ENCODE measurements at regions not wholly inside any gene's neighbourhood (a gene's known extent, or its start where the extent isn't known, plus 50 kb on each side); places are given as distances from the start of the nearest gene placed in this dataset.
"Not testable (repeated sequence)": the region's sequence is repeated elsewhere in the genome, so short reads cannot be mapped to it uniquely, and the experiment has no call there.

GRCh38 chr3:127076166-127076992, 93.5 kb downstream of the PLXNA1 start:
- H3K9me3 ChIP-seq (ENCODE audit: control extremely low read depth in 1 of 5, control insufficient read depth in 4 of 5, insufficient read depth in 2 of 5, low read depth in 1 of 5, low read length in 4 of 5); H3K4me1 ChIP-seq (ENCODE audit: control extremely low read depth in 1 of 4, control insufficient read depth in 4 of 4, insufficient read depth in 4 of 4, low read length in 3 of 4); POLR2A ChIA-PET; DNase-seq; H3K27ac ChIP-seq (ENCODE audit: insufficient read depth in 1 of 2, low read depth in 1 of 2, low read length in 2 of 2, poor library complexity in 1 of 2, severe bottlenecking in 2 of 2); CTCF ChIA-PET; H3K36me3 ChIP-seq (ENCODE audit: control insufficient read depth in 4 of 4, insufficient read depth in 4 of 4, low read length in 3 of 4); H3K4me3 ChIP-seq (ENCODE audit: control insufficient read depth in 1 of 7, extremely low read depth in 1 of 7, insufficient read depth in 4 of 7, low read depth in 2 of 7, low read length in 6 of 7); H3K27me3 ChIP-seq (replicated peaks in 2 of 5; ENCODE audit: control insufficient read depth in 4 of 5, insufficient read depth in 5 of 5, low read length in 4 of 5): not testable (repeated sequence)
- WGBS (ENCODE audit: insufficient coverage), result 99% methylated on average over 15 of the region's 34 CpGs

- peaks cover 0 to 5% (median 0%) of the 10 kb centered on the region in 5 experiments for H3K27me3 ChIP-seq (replicated peaks in 2 of 5; ENCODE audit: control insufficient read depth in 4 of 5, insufficient read depth in 5 of 5, low read length in 4 of 5)
- 96% methylated on average over 7 of the region's 10 CpGs for WGBS (ENCODE audit: insufficient coverage)
- DNase-seq, result no peak
- H3K27ac ChIP-seq (ENCODE audit: insufficient read depth in 1 of 2, low read depth in 1 of 2, low read length in 2 of 2, poor library complexity in 1 of 2, severe bottlenecking in 2 of 2), result no peak overlapping the region
- no peaks in the 10 kb centered on the region for H3K4me1 ChIP-seq (ENCODE audit: control extremely low read depth in 1 of 4, control insufficient read depth in 4 of 4, insufficient read depth in 4 of 4, low read length in 3 of 4)
- ChIA-PET CTCF (interaction anchor here (0.9 kb wide), 1 partner anchor 10 kb away, joined by 3 read pairs; no protein-coding TSS in a partner anchor), POLR2A (no interaction called here)
- no peaks in the 10 kb centered on the region for H3K9me3 ChIP-seq (ENCODE audit: control extremely low read depth in 1 of 5, control insufficient read depth in 4 of 5, insufficient read depth in 2 of 5, low read depth in 1 of 5, low read length in 4 of 5)
- H3K36me3 ChIP-seq (ENCODE audit: control insufficient read depth in 4 of 4, insufficient read depth in 4 of 4, low read length in 3 of 4), result no peaks in the 10 kb centered on the region
- H3K4me3 ChIP-seq (ENCODE audit: control insufficient read depth in 1 of 7, extremely low read depth in 1 of 7, insufficient read depth in 4 of 7, low read depth in 2 of 7, low read length in 6 of 7), result no peak overlapping the region
Measured at GRCh38 chr3:127077068-127077467, 94.2 kb downstream of the PLXNA1 start.

- Histone ChIP-seq H3K27me3 (replicated peaks in 2 of 5; ENCODE audit: control insufficient read depth in 4 of 5, insufficient read depth in 5 of 5, low read length in 4 of 5) (peaks cover 0 to 5% (median 0%) of the 10 kb centered on the region in 5 experiments), H3K4me3 (ENCODE audit: control insufficient read depth in 1 of 7, extremely low read depth in 1 of 7, insufficient read depth in 4 of 7, low read depth in 2 of 7, low read length in 6 of 7) (no peak overlapping the region), H3K4me1 (ENCODE audit: control extremely low read depth in 1 of 4, control insufficient read depth in 4 of 4, insufficient read depth in 4 of 4, low read length in 3 of 4) (no peaks in the 10 kb centered on the region), H3K27ac (ENCODE audit: insufficient read depth in 1 of 2, low read depth in 1 of 2, low read length in 2 of 2, poor library complexity in 1 of 2, severe bottlenecking in 2 of 2) (no peak overlapping the region), H3K9me3 (ENCODE audit: control extremely low read depth in 1 of 5, control insufficient read depth in 4 of 5, insufficient read depth in 2 of 5, low read depth in 1 of 5, low read length in 4 of 5) (no peaks in the 10 kb centered on the region), H3K36me3 (ENCODE audit: control insufficient read depth in 4 of 4, insufficient read depth in 4 of 4, low read length in 3 of 4) (no peaks in the 10 kb centered on the region)
- POLR2A ChIA-PET, result no interaction called here
- 91% methylated on average over 8 of the region's 10 CpGs for WGBS (ENCODE audit: insufficient coverage)
- DNase-seq, result no peak
- CTCF ChIA-PET, result interaction anchor here (0.9 kb wide), 1 partner anchor 11 kb away, joined by 3 read pairs; no protein-coding TSS in a partner anchor
Measured at GRCh38 chr3:127077505-127078064, 94.7 kb downstream of the PLXNA1 start.

GRCh38 chr3:127078626-127079025, 95.7 kb downstream of the PLXNA1 start:
- Histone ChIP-seq H3K9me3 (ENCODE audit: control extremely low read depth in 1 of 5, control insufficient read depth in 4 of 5, insufficient read depth in 2 of 5, low read depth in 1 of 5, low read length in 4 of 5) (no peaks in the 10 kb centered on the region), H3K27ac (ENCODE audit: insufficient read depth in 1 of 2, low read depth in 1 of 2, low read length in 2 of 2, poor library complexity in 1 of 2, severe bottlenecking in 2 of 2) (no peak overlapping the region), H3K36me3 (ENCODE audit: control insufficient read depth in 4 of 4, insufficient read depth in 4 of 4, low read length in 3 of 4) (no peaks in the 10 kb centered on the region), H3K4me1 (ENCODE audit: control extremely low read depth in 1 of 4, control insufficient read depth in 4 of 4, insufficient read depth in 4 of 4, low read length in 3 of 4) (no peaks in the 10 kb centered on the region), H3K27me3 (replicated peaks in 2 of 5; ENCODE audit: control insufficient read depth in 4 of 5, insufficient read depth in 5 of 5, low read length in 4 of 5) (peaks cover 0 to 9% (median 0%) of the 10 kb centered on the region in 5 experiments), H3K4me3 (ENCODE audit: control insufficient read depth in 1 of 7, extremely low read depth in 1 of 7, insufficient read depth in 4 of 7, low read depth in 2 of 7, low read length in 6 of 7) (no peak overlapping the region)
- 91% methylated on average over 7 of the region's 9 CpGs for WGBS (ENCODE audit: insufficient coverage)
- ChIA-PET CTCF (no interaction called here), POLR2A (no interaction called here)
- no peak for DNase-seq

- Histone ChIP-seq H3K36me3 (ENCODE audit: control insufficient read depth in 4 of 4, insufficient read depth in 4 of 4, low read length in 3 of 4) (no peaks in the 10 kb centered on the region), H3K27me3 (replicated peaks in 2 of 5; ENCODE audit: control insufficient read depth in 4 of 5, insufficient read depth in 5 of 5, low read length in 4 of 5) (peaks cover 0 to 9% (median 0%) of the 10 kb centered on the region in 5 experiments), H3K9me3 (ENCODE audit: control extremely low read depth in 1 of 5, control insufficient read depth in 4 of 5, insufficient read depth in 2 of 5, low read depth in 1 of 5, low read length in 4 of 5) (no peaks in the 10 kb centered on the region), H3K4me1 (ENCODE audit: control extremely low read depth in 1 of 4, control insufficient read depth in 4 of 4, insufficient read depth in 4 of 4, low read length in 3 of 4) (no peaks in the 10 kb centered on the region), H3K4me3 (ENCODE audit: control insufficient read depth in 1 of 7, extremely low read depth in 1 of 7, insufficient read depth in 4 of 7, low read depth in 2 of 7, low read length in 6 of 7) (no peak overlapping the region), H3K27ac (ENCODE audit: insufficient read depth in 1 of 2, low read depth in 1 of 2, low read length in 2 of 2, poor library complexity in 1 of 2, severe bottlenecking in 2 of 2) (no peak overlapping the region)
- ChIA-PET CTCF (no interaction called here), POLR2A (no interaction called here)
- DNase-seq, result no peak
- 96% methylated on average over 5 of the region's 5 CpGs for WGBS (ENCODE audit: insufficient coverage)
Measured at GRCh38 chr3:127079211-127079610, 96.3 kb downstream of the PLXNA1 start.

GRCh38 chr3:127081001-127081720, 98.2 kb downstream of the PLXNA1 start:
- no peak overlapping the region for H3K4me3 ChIP-seq (ENCODE audit: control insufficient read depth in 1 of 7, extremely low read depth in 1 of 7, insufficient read depth in 4 of 7, low read depth in 2 of 7, low read length in 6 of 7)
- CTCF ChIA-PET, result no interaction called here
- 96% methylated on average over 10 of the region's 12 CpGs for WGBS (ENCODE audit: insufficient coverage)
- POLR2A ChIA-PET, result no interaction called here
- H3K4me1 ChIP-seq (ENCODE audit: control extremely low read depth in 1 of 4, control insufficient read depth in 4 of 4, insufficient read depth in 4 of 4, low read length in 3 of 4), result no peaks in the 10 kb centered on the region
- no peaks in the 10 kb centered on the region for H3K36me3 ChIP-seq (ENCODE audit: control insufficient read depth in 4 of 4, insufficient read depth in 4 of 4, low read length in 3 of 4)
- H3K9me3 ChIP-seq (ENCODE audit: control extremely low read depth in 1 of 5, control insufficient read depth in 4 of 5, insufficient read depth in 2 of 5, low read depth in 1 of 5, low read length in 4 of 5), result no peaks in the 10 kb centered on the region
- DNase-seq, result no peak
- no peak overlapping the region for H3K27ac ChIP-seq (ENCODE audit: insufficient read depth in 1 of 2, low read depth in 1 of 2, low read length in 2 of 2, poor library complexity in 1 of 2, severe bottlenecking in 2 of 2)
- peaks cover 0 to 17% (median 0%) of the 10 kb centered on the region in 5 experiments for H3K27me3 ChIP-seq (replicated peaks in 2 of 5; ENCODE audit: control insufficient read depth in 4 of 5, insufficient read depth in 5 of 5, low read length in 4 of 5)

GRCh38 chr3:127082066-127082465, 99.2 kb downstream of the PLXNA1 start:
- H3K4me1 ChIP-seq (ENCODE audit: control extremely low read depth in 1 of 4, control insufficient read depth in 4 of 4, insufficient read depth in 4 of 4, low read length in 3 of 4), result no peaks in the 10 kb centered on the region
- CTCF ChIA-PET, result no interaction called here
- DNase-seq, result no peak
- H3K9me3 ChIP-seq (ENCODE audit: control extremely low read depth in 1 of 5, control insufficient read depth in 4 of 5, insufficient read depth in 2 of 5, low read depth in 1 of 5, low read length in 4 of 5), result peaks cover 0 to 3% (median 0%) of the 10 kb centered on the region in 5 experiments
- POLR2A ChIA-PET, result no interaction called here
- peaks cover 0 to 17% (median 4%) of the 10 kb centered on the region in 5 experiments for H3K27me3 ChIP-seq (replicated peaks in 2 of 5; ENCODE audit: control insufficient read depth in 4 of 5, insufficient read depth in 5 of 5, low read length in 4 of 5)
- no peaks in the 10 kb centered on the region for H3K36me3 ChIP-seq (ENCODE audit: control insufficient read depth in 4 of 4, insufficient read depth in 4 of 4, low read length in 3 of 4)
- no peak overlapping the region for H3K4me3 ChIP-seq (ENCODE audit: control insufficient read depth in 1 of 7, extremely low read depth in 1 of 7, insufficient read depth in 4 of 7, low read depth in 2 of 7, low read length in 6 of 7)
- 96% methylated on average over 7 of the region's 7 CpGs for WGBS (ENCODE audit: insufficient coverage)
- H3K27ac ChIP-seq (ENCODE audit: insufficient read depth in 1 of 2, low read depth in 1 of 2, low read length in 2 of 2, poor library complexity in 1 of 2, severe bottlenecking in 2 of 2), result no peak overlapping the region

Measured in common myeloid progenitor, CD34-positive (primary cell).